Glutamatergic neuron (in vitro differentiated cells): ENCODE measurements at regions not wholly inside any gene's neighbourhood (a gene's known extent, or its start where the extent isn't known, plus 50 kb on each side); places are given as distances from the start of the nearest gene placed in this dataset.

ENCODE experiments used
- DNase-seq: peaks from one replicate; pipeline ENCODE4 v3.0.0; 2022
- H3K27ac Mint-ChIP-seq: one replicate; pipeline ENCODE4 v1.8.0; 2020; ENCODE audit warnings: mild to moderate bottlenecking, mixed read lengths, inconsistent platforms; ENCODE audit not compliant: unreplicated experiment
- H3K27me3 Mint-ChIP-seq: one replicate; pipeline ENCODE4 v1.8.0; 2020; ENCODE audit warnings: mild to moderate bottlenecking, moderate library complexity, mixed read lengths, inconsistent platforms; ENCODE audit not compliant: unreplicated experiment
- H3K36me3 Mint-ChIP-seq: one replicate; pipeline ENCODE4 v1.8.0; 2020; ENCODE audit warnings: mild to moderate bottlenecking, mixed read lengths, inconsistent platforms; ENCODE audit not compliant: unreplicated experiment
- H3K4me1 Mint-ChIP-seq: one replicate; pipeline ENCODE4 v1.8.0; 2020; ENCODE audit warnings: mild to moderate bottlenecking, low read depth, mixed read lengths, inconsistent platforms; ENCODE audit not compliant: unreplicated experiment
- H3K4me3 Mint-ChIP-seq: one replicate; pipeline ENCODE4 v1.8.0; 2020; ENCODE audit warnings: mild to moderate bottlenecking, mixed read lengths, inconsistent platforms; ENCODE audit not compliant: unreplicated experiment
- H3K9me3 Mint-ChIP-seq: one replicate; pipeline ENCODE4 v1.8.0; 2020; ENCODE audit warnings: mild to moderate bottlenecking, moderate library complexity, mixed read lengths, inconsistent platforms; ENCODE audit not compliant: unreplicated experiment
- TF ChIP-seq, protein P1 (sequence below): fragments of 200-600 bp; sonication (generic); IDR thresholded peaks from one replicate; pipeline ENCODE4 v1.5.0; 2021; ENCODE audit not compliant: partially characterized antibody, unreplicated experiment

DNA sequence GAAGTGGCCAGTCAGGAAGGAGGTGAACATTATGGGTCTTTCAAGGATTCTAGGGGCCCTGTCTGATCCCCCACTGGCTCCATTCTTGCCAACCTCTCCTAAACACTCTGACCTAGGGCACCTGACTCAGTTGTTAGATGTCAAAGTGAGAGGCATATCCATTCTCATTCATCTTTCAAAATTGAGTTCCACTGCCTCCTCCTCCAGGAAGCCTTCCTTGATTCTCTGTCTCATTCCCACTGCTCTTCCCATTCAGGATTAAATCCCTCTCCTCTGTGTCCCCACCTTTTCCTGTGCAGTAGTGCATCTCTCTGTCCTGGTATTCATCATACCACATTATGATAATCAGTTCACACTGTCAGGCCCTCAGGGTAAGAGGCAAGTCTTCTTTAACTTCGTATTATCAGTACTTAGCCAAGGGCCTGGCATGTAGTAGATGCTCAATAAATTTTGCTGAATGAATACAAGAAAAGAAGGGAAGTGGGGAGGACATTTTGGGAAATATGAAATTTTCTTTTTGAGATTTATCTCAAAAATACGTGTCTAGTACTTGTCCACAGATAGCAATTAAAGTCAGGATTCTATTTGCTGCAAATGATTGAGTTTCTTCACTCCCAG, 61.8 kb upstream of the ITPKB start:
- peaks cover 3% of the 10 kb centered on the region for H3K27me3 Mint-ChIP-seq
- no peak overlapping the region for H3K4me3 Mint-ChIP-seq
- no peak for DNase-seq
- peaks cover 2% of the 10 kb centered on the region for H3K9me3 Mint-ChIP-seq
- peaks cover 3% of the 10 kb centered on the region for H3K36me3 Mint-ChIP-seq
- TF ChIP-seq, protein P1, sequence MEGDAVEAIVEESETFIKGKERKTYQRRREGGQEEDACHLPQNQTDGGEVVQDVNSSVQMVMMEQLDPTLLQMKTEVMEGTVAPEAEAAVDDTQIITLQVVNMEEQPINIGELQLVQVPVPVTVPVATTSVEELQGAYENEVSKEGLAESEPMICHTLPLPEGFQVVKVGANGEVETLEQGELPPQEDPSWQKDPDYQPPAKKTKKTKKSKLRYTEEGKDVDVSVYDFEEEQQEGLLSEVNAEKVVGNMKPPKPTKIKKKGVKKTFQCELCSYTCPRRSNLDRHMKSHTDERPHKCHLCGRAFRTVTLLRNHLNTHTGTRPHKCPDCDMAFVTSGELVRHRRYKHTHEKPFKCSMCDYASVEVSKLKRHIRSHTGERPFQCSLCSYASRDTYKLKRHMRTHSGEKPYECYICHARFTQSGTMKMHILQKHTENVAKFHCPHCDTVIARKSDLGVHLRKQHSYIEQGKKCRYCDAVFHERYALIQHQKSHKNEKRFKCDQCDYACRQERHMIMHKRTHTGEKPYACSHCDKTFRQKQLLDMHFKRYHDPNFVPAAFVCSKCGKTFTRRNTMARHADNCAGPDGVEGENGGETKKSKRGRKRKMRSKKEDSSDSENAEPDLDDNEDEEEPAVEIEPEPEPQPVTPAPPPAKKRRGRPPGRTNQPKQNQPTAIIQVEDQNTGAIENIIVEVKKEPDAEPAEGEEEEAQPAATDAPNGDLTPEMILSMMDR: no peak
- peaks cover 8% of the 10 kb centered on the region for H3K4me1 Mint-ChIP-seq
- no peak overlapping the region for H3K27ac Mint-ChIP-seq

DNA sequence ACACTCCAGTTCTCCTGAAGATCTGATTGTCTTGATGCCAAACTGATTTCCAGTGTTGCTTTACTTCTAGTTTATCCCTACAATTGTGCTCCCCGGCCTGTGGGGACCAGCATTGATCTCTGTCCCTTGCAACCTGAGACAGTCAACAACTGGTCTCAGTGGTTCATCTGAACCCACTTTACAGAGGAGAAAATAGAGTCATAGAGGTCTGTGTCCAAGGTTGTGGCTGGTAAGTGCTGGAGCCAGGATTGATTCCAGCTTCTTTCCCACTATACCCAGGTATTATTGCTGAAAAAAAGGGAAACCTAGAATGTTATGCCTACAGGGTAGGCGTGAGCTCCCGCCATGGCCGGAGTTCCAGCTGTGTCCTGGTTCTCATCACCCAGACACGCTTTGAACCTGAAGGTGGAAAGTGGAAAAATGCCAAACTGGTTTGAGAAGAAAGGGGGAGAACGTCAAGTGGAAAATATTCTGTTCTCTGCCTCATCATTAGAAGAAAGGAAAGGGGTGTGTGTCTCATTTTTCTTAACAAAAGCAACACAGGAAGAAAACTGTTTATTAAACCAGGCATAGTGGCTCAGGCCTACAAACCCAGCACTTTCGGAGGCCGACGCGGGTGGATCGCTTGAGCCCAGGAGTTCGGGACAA, 60.7 kb upstream of the ITPKB start:
- Mint-ChIP-seq H3K4me3 (no peak overlapping the region), H3K36me3 (peaks cover 3% of the 10 kb centered on the region), H3K27ac (no peak overlapping the region), H3K9me3 (peaks cover 2% of the 10 kb centered on the region), H3K27me3 (peaks cover 6% of the 10 kb centered on the region), H3K4me1 (peaks cover 2% of the 10 kb centered on the region)
- DNase-seq: no peak
- TF ChIP-seq, protein P1: no peak

DNA sequence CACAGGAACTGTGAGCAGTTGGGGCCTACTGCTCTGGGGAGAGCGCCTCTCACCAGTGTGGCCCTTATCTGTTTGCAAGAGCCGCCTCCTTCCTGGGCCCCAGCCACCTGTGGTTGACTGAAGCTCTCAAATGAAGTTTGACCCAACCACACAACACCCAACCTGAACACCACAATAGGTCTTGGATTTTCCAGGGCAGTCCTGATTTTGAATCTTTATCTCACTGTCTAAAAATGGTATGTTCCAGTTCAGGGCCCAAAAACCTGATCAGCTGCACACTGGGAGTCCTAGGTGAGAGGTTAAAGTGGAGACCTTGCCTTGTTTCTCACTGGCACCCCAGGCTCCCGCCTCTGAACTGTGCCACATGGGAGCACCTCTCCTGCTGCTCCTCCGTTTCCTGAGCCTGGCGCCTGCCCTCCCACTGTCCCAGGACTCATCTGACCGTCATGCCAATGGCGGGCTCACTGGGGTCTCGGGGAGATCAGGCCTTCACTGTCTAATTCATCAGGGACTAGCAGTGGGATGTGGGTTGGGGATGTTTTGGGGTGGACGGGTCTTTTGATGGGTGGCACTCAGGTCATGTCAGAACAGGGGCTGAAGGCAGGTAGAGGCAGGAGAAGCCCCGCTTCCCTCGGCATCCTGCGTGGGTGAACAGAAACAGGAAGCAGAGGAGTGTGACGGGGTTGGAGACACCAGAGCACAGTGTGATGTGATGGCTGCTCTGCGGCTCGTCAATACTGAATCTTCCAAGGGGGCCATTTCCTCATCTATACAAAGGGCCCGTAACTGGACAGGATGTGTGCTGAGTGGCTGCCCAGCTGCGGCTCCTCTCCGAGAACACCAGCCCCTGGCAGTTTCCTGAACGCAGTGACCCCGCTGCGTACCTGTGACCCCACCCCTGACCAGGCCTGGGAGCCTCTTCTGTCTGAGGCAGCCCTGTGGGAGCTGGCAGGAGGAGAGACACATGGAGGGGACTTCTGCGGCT, 59.6 kb upstream of the ITPKB start:
- Mint-ChIP-seq H3K27ac (no peak overlapping the region), H3K27me3 (peaks cover 7% of the 10 kb centered on the region), H3K4me1 (no peaks in the 10 kb centered on the region), H3K36me3 (peaks cover 3% of the 10 kb centered on the region), H3K9me3 (peaks cover 2% of the 10 kb centered on the region), H3K4me3 (no peak overlapping the region)
- no peak for DNase-seq
- TF ChIP-seq, protein P1: no peak

DNA sequence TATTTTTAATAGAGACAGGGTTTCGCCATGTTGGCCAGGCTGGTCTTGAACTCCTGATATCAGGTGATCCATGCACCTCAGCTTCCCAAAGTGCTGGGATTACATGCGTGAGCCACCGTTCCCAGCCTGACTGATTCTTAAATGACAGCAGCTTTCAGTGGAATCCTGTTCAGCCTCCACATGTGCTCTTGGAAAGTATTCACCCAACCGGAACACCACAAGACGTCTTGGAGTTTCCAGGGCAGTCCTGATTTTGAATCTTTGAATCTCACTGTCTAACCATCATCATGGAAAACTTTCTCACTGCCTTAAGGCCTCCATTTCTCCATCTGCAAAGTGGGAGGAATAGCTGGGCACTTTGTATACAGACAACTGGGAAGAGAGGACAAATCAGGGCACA, 58.1 kb upstream of the ITPKB start:
- TF ChIP-seq, protein P1: no peak
- Mint-ChIP-seq H3K4me3 (no peak overlapping the region), H3K27me3 (peaks cover 7% of the 10 kb centered on the region), H3K4me1 (no peaks in the 10 kb centered on the region), H3K27ac (no peak overlapping the region), H3K9me3 (peaks cover 2% of the 10 kb centered on the region), H3K36me3 (peaks cover 3% of the 10 kb centered on the region)
- no peak for DNase-seq
